ENCODE measurements at regions not wholly inside any gene's neighbourhood (a gene's known extent, or its start where the extent isn't known, plus 50 kb on each side); places are given as distances from the start of the nearest gene placed in this dataset.

DNA sequence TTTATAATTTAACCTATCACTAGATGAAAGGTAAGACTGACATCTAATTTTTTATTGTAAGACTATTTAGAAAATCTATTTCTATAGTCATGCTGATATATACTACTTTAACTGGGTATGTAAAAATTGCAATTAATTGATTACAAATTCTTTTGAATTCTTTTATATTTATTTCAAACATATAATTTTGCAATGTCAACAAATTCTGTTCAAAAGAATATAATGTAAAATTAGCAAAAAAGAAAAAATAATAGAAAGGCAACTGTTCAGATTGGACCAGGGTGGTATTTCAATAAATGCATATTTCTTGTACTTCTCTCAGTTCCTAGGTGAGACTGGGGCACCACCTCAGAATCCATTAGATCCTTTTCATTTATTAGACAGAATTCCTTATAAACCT is 1053.5 kb upstream of the FBXO33 start:
- H3K4me3 ChIP-seq, result no peak overlapping the region
- no peak for DNase-seq (ENCODE audit: low read depth in 1 of 2, low spot score in 2 of 2)

GRCh38 chr14:40476005-40476404 is 1043.8 kb upstream of the FBXO33 start:
- Histone ChIP-seq H3K4me1 (replicated peaks) (no peaks in the 10 kb centered on the region), H3K36me3 (no peaks in the 10 kb centered on the region), H3K4me3 (no peak overlapping the region), H3K27me3 (replicated peaks) (no peaks in the 10 kb centered on the region), H3K27ac (no peak overlapping the region), H3K9me3 (replicated peaks) (no peaks in the 10 kb centered on the region)
- DNase-seq (ENCODE audit: low read depth in 1 of 2, low spot score in 2 of 2), result no peak

More for the DNA sequence above, 1053.5 kb upstream of the FBXO33 start:
- Histone ChIP-seq H3K27me3 (replicated peaks) (no peaks in the 10 kb centered on the region), H3K4me1 (replicated peaks) (no peaks in the 10 kb centered on the region), H3K27ac (no peak overlapping the region), H3K9me3 (replicated peaks) (no peaks in the 10 kb centered on the region), H3K36me3 (no peaks in the 10 kb centered on the region)

GRCh38 chr14:40467969-40468368 is 1035.7 kb upstream of the FBXO33 start:
- no peaks in the 10 kb centered on the region for H3K9me3 ChIP-seq (replicated peaks)
- no peaks in the 10 kb centered on the region for H3K27me3 ChIP-seq (replicated peaks)
- H3K4me3 ChIP-seq, result no peak overlapping the region
- no peak overlapping the region for H3K27ac ChIP-seq
- H3K36me3 ChIP-seq, result no peaks in the 10 kb centered on the region
- DNase-seq (ENCODE audit: low read depth in 1 of 2, low spot score in 2 of 2), result no peak
- no peaks in the 10 kb centered on the region for H3K4me1 ChIP-seq (replicated peaks)

DNA sequence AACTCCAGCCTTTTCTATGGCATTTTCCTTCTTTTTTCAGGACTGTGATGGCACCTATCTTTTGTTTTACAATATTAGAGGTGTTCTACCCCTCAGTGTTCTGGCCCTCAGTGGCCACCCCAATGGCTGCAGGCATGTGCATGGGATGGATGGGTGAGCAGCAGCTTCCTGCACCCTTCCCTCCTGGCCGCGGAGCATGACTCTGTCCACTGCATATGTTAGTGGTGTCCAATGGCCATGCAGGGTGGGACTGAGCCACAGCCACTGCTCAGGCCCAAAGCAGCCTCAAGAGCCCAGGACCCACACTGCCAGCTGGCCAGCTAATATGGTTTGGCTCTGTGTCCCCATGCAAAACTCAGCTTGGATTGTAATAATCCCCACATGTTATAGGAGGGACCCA is 1032.3 kb upstream of the FBXO33 start:
- Histone ChIP-seq H3K4me3 (no peak overlapping the region), H3K27me3 (replicated peaks) (no peaks in the 10 kb centered on the region), H3K27ac (no peak overlapping the region), H3K36me3 (no peaks in the 10 kb centered on the region), H3K4me1 (replicated peaks) (no peaks in the 10 kb centered on the region), H3K9me3 (replicated peaks) (no peaks in the 10 kb centered on the region)
- DNase-seq (ENCODE audit: low read depth in 1 of 2, low spot score in 2 of 2), result no peak

GRCh38 chr14:40463886-40464285 is 1031.7 kb upstream of the FBXO33 start:
- no peak overlapping the region for H3K4me3 ChIP-seq
- DNase-seq (ENCODE audit: low read depth in 1 of 2, low spot score in 2 of 2), result no peak
- H3K27me3 ChIP-seq (replicated peaks), result no peaks in the 10 kb centered on the region
- H3K27ac ChIP-seq, result no peak overlapping the region
- H3K4me1 ChIP-seq (replicated peaks), result no peaks in the 10 kb centered on the region
- no peaks in the 10 kb centered on the region for H3K9me3 ChIP-seq (replicated peaks)
- H3K36me3 ChIP-seq, result no peaks in the 10 kb centered on the region

DNA sequence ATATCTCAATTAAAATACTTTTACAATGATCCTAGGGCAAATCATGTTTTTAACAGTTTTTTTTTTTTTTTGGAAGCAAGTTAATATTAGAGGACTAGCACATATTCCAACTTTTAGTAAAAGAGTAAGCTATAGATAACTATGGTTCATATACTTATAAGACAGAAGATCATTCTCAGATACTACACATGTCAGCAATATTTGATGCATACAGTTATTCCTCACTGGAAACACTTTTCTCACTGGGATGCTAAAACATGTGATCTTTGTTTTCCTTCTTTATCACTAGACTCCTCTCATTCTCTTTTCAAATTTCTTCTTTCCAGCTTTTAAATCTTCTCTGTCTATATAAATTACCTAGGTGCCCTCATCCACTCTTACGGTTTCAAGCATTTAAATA is 1020.4 kb upstream of the FBXO33 start:
- Histone ChIP-seq H3K9me3 (replicated peaks) (no peaks in the 10 kb centered on the region), H3K4me1 (replicated peaks) (no peaks in the 10 kb centered on the region), H3K27me3 (replicated peaks) (no peaks in the 10 kb centered on the region), H3K27ac (no peak overlapping the region), H3K36me3 (no peaks in the 10 kb centered on the region), H3K4me3 (no peak overlapping the region)
- DNase-seq (ENCODE audit: low read depth in 1 of 2, low spot score in 2 of 2), result no peak

GRCh38 chr14:40447017-40447416 is 1014.8 kb upstream of the FBXO33 start:
- Histone ChIP-seq H3K36me3 (no peaks in the 10 kb centered on the region), H3K27me3 (replicated peaks) (no peaks in the 10 kb centered on the region), H3K9me3 (replicated peaks) (no peaks in the 10 kb centered on the region), H3K4me3 (no peak overlapping the region), H3K4me1 (replicated peaks) (no peaks in the 10 kb centered on the region), H3K27ac (no peak overlapping the region)
- DNase-seq (ENCODE audit: low read depth in 1 of 2, low spot score in 2 of 2), result no peak

DNA sequence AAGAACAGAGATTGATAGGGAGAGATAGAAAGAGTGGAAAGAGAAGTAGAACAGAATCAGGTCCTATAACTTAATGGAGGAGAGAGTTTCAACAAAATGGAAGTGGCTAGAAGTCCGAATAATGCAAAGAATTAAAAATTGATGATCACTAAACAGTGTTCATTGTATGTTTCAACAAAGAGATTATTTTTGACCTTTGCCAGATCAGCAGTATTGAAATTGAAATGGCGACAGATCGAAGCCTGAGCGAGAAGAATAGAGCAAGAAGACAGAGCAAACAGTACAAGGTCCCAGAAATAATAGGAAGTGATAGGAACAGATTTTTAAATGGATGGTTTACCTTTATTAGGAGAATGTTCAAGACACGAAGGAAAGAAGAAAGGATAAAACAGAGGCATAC is 1012.8 kb upstream of the FBXO33 start:
- no peaks in the 10 kb centered on the region for H3K4me1 ChIP-seq (replicated peaks)
- DNase-seq (ENCODE audit: low read depth in 1 of 2, low spot score in 2 of 2), result no peak
- H3K27ac ChIP-seq, result no peak overlapping the region
- no peaks in the 10 kb centered on the region for H3K9me3 ChIP-seq (replicated peaks)
- no peaks in the 10 kb centered on the region for H3K36me3 ChIP-seq
- H3K4me3 ChIP-seq, result no peak overlapping the region
- H3K27me3 ChIP-seq (replicated peaks), result no peaks in the 10 kb centered on the region

DNA sequence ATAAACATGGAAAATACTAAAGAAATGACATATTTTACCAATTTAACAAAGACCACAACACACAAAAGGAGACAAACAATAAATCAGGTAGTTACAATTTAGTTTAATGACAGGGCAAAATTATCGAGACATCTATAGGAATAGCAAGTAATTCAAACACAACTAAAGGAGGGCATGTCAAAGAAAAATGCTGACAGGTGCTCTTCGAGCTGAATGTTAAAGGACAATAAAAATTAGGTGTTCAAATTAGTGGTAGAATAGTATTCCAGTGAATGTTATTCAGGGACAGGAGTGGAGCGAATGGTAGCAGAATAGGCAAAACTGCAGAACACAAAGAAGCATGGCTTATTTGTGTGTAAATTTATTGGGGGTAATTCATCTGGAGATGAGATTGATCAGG is 1004.3 kb upstream of the FBXO33 start:
- H3K4me1 ChIP-seq (replicated peaks), result no peaks in the 10 kb centered on the region

GRCh38 chr14:40417777-40418401 is 985.7 kb upstream of the FBXO33 start:
- no peaks in the 10 kb centered on the region for H3K27me3 ChIP-seq (replicated peaks)
- no peak for DNase-seq (ENCODE audit: low read depth in 1 of 2, low spot score in 2 of 2)

More for the DNA sequence above, 1004.3 kb upstream of the FBXO33 start:
- H3K27me3 ChIP-seq (replicated peaks), result no peaks in the 10 kb centered on the region
- H3K36me3 ChIP-seq, result no peaks in the 10 kb centered on the region
- no peak overlapping the region for H3K27ac ChIP-seq
- H3K9me3 ChIP-seq (replicated peaks), result no peaks in the 10 kb centered on the region
- H3K4me3 ChIP-seq, result no peak overlapping the region
- no peak for DNase-seq (ENCODE audit: low read depth in 1 of 2, low spot score in 2 of 2)

GRCh38 chr14:40416565-40416964 is 984.3 kb upstream of the FBXO33 start:
- H3K36me3 ChIP-seq, result no peaks in the 10 kb centered on the region
- DNase-seq (ENCODE audit: low read depth in 1 of 2, low spot score in 2 of 2), result no peak
- no peak overlapping the region for H3K27ac ChIP-seq
- no peaks in the 10 kb centered on the region for H3K27me3 ChIP-seq (replicated peaks)
- no peaks in the 10 kb centered on the region for H3K9me3 ChIP-seq (replicated peaks)
- H3K4me1 ChIP-seq (replicated peaks), result no peaks in the 10 kb centered on the region
- no peak overlapping the region for H3K4me3 ChIP-seq

More at GRCh38 chr14:40417777-40418401, 985.7 kb upstream of the FBXO33 start:
- H3K9me3 ChIP-seq (replicated peaks), result no peaks in the 10 kb centered on the region
- H3K27ac ChIP-seq, result no peak overlapping the region
- H3K4me3 ChIP-seq, result no peak overlapping the region
- H3K4me1 ChIP-seq (replicated peaks), result no peaks in the 10 kb centered on the region
- H3K36me3 ChIP-seq, result no peaks in the 10 kb centered on the region

DNA sequence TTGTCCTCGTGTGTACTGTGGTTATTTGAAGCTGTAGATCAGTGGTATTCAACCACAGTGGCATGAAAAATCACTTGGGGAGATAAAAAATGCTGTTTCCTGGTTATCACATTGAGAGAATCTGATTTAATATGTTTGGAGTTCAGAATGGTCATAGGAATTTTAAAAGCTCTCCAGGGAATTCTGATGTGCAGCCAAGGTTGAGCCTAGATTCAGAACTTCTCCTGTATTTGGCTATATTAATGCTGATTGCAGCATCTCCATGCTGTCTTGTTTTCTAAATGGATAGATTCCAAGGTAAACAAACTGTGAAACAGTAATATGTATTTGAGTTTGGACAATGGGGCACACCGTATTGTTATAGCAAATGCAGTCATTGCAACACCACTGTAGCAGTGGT is 982.2 kb upstream of the FBXO33 start:
- Histone ChIP-seq H3K4me3 (no peak overlapping the region), H3K4me1 (replicated peaks) (no peaks in the 10 kb centered on the region), H3K27ac (no peak overlapping the region), H3K27me3 (replicated peaks) (no peaks in the 10 kb centered on the region), H3K36me3 (no peaks in the 10 kb centered on the region), H3K9me3 (replicated peaks) (no peaks in the 10 kb centered on the region)
- DNase-seq (ENCODE audit: low read depth in 1 of 2, low spot score in 2 of 2), result no peak

DNA sequence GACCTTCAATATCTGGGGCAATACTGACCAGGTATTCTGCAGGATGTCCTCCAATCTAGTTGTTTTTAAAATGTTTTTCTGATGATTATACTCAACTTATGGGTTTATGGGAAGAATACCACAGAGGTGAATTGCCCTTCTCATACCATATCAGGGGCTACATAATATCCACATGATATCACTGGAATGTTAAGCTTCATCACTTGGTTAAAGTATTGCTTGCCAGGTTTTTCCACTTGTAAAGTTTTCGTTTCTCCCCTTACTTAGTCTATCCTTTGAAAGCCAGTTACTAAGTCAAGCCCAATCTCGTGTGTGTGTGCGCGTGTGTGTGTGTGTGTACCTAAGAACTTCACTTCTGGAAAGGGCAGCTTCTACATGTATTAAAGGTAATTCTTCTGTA is 980.9 kb upstream of the FBXO33 start:
- DNase-seq (ENCODE audit: low read depth in 1 of 2, low spot score in 2 of 2), result no peak
- H3K4me1 ChIP-seq (replicated peaks), result no peaks in the 10 kb centered on the region
- H3K4me3 ChIP-seq, result no peak overlapping the region
- H3K36me3 ChIP-seq, result no peaks in the 10 kb centered on the region
- no peaks in the 10 kb centered on the region for H3K9me3 ChIP-seq (replicated peaks)
- no peaks in the 10 kb centered on the region for H3K27me3 ChIP-seq (replicated peaks)
- no peak overlapping the region for H3K27ac ChIP-seq

- Histone ChIP-seq H3K27me3 (replicated peaks) (no peaks in the 10 kb centered on the region), H3K4me1 (replicated peaks) (no peaks in the 10 kb centered on the region), H3K9me3 (replicated peaks) (no peaks in the 10 kb centered on the region), H3K36me3 (no peaks in the 10 kb centered on the region), H3K4me3 (no peak overlapping the region), H3K27ac (no peak overlapping the region)
- DNase-seq (ENCODE audit: low read depth in 1 of 2, low spot score in 2 of 2), result no peak
Observed at GRCh38 chr14:40410708-40411107, 978.5 kb upstream of the FBXO33 start.

- no peaks in the 10 kb centered on the region for H3K36me3 ChIP-seq
- H3K27me3 ChIP-seq (replicated peaks), result no peaks in the 10 kb centered on the region
- DNase-seq (ENCODE audit: low read depth in 1 of 2, low spot score in 2 of 2), result no peak
- H3K27ac ChIP-seq, result no peak overlapping the region
- no peak overlapping the region for H3K4me3 ChIP-seq
- no peaks in the 10 kb centered on the region for H3K9me3 ChIP-seq (replicated peaks)
- H3K4me1 ChIP-seq (replicated peaks), result no peaks in the 10 kb centered on the region
Observed at GRCh38 chr14:40402957-40403356, 970.7 kb upstream of the FBXO33 start.
